HCT116 (cell line): ENCODE measurements at regions not wholly inside any gene's neighbourhood (a gene's known extent, or its start where the extent isn't known, plus 50 kb on each side); places are given as distances from the start of the nearest gene placed in this dataset.

Experiments used
- ELF1 ChIP-seq: IDR thresholded peaks from 2 replicates; pipeline ENCODE4 v1.6.1; 2012; ENCODE audit warnings: low read depth, borderline replicate concordance
- EZH2 ChIP-seq: fragments of 200-600 bp; sonication (generic); IDR thresholded peaks from 2 replicates; pipeline ENCODE4 v1.6.1; 2017; ENCODE audit warnings: antibody characterized with exemption, mixed run types
- JUND ChIP-seq: IDR thresholded peaks from 2 replicates; pipeline ENCODE4 v1.6.1; 2012
- MAX ChIP-seq: IDR thresholded peaks from 2 replicates; pipeline ENCODE4 v1.6.1; 2012
- POLR2AphosphoS5 ChIP-seq: IDR thresholded peaks from 2 replicates; pipeline ENCODE4 v1.6.1; 2011; ENCODE audit warnings: mild to moderate bottlenecking, low read depth, low read length, moderate library complexity
- ZNF274 ChIP-seq: fragments of 200-500 bp; sonication (Bioruptor generic); IDR thresholded peaks from 2 replicates; pipeline ENCODE4 v1.6.1; 2014; ENCODE audit warnings: mild to moderate bottlenecking, low read depth, low read length, inconsistent platforms
- TF ChIP-seq, protein P1 (sequence below), 3 experiments: fragments of 200-600 bp in 1 of 3; sonication (generic) in 1 of 3; IDR thresholded peaks in 2 of 3; conservative IDR thresholded peaks in 1 of 3; 2 replicates each; pipeline ENCODE4 v1.5.1; 2012 to 2017; ENCODE audit warnings: low read depth in 2 of 3, low read length in 2 of 3, antibody characterized with exemption in 1 of 3, borderline replicate concordance in 1 of 3, control low read depth in 1 of 3, mild to moderate bottlenecking in 1 of 3, mixed read lengths in 1 of 3, mixed run types in 1 of 3, moderate library complexity in 1 of 3; ENCODE audit not compliant: insufficient read depth in 1 of 3
- TF ChIP-seq, protein P2 (sequence below): IDR thresholded peaks from 2 replicates; pipeline ENCODE4 v1.6.1; 2012; ENCODE audit warnings: low read depth

DNA sequence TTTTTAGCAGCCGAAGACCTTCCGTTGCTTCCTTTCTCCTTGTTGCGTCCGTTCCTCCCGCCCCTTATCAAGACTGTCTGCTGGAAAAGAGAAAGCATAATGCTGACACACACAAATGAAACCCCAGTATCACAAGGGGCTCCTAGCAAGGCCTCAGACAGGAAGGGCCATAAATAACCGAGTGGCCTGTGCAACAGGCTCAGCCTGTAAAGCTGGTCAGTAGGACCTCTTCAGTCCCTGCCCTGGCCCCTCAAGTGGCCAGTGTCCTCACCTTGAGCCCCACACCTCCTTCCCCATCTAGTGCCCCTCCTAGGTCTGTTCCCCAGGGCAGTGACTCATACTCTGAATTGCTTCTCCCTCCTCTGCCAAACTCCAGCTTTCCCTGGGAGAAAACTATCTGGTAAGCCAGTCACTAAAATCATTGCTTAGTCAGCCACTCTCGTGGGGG is 174.6 kb upstream of the IL12B start:
- TF ChIP-seq ZNF274 (no peak), MAX (no peak), ELF1 (no peak), POLR2AphosphoS5 (no peak), JUND (no peak; the same call in 1 of the 2 replicates), EZH2 (no peak)
- TF ChIP-seq, protein P1, sequence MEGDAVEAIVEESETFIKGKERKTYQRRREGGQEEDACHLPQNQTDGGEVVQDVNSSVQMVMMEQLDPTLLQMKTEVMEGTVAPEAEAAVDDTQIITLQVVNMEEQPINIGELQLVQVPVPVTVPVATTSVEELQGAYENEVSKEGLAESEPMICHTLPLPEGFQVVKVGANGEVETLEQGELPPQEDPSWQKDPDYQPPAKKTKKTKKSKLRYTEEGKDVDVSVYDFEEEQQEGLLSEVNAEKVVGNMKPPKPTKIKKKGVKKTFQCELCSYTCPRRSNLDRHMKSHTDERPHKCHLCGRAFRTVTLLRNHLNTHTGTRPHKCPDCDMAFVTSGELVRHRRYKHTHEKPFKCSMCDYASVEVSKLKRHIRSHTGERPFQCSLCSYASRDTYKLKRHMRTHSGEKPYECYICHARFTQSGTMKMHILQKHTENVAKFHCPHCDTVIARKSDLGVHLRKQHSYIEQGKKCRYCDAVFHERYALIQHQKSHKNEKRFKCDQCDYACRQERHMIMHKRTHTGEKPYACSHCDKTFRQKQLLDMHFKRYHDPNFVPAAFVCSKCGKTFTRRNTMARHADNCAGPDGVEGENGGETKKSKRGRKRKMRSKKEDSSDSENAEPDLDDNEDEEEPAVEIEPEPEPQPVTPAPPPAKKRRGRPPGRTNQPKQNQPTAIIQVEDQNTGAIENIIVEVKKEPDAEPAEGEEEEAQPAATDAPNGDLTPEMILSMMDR (IDR thresholded peaks at IDR 0.05 in 2 of 3, conservative IDR thresholded peaks at IDR 0.05 in 1 of 3; ENCODE audit: borderline replicate concordance in 1 of 3, insufficient read depth in 1 of 3, low read depth in 2 of 3, low read length in 2 of 3) = no peak
- TF ChIP-seq, protein P2, sequence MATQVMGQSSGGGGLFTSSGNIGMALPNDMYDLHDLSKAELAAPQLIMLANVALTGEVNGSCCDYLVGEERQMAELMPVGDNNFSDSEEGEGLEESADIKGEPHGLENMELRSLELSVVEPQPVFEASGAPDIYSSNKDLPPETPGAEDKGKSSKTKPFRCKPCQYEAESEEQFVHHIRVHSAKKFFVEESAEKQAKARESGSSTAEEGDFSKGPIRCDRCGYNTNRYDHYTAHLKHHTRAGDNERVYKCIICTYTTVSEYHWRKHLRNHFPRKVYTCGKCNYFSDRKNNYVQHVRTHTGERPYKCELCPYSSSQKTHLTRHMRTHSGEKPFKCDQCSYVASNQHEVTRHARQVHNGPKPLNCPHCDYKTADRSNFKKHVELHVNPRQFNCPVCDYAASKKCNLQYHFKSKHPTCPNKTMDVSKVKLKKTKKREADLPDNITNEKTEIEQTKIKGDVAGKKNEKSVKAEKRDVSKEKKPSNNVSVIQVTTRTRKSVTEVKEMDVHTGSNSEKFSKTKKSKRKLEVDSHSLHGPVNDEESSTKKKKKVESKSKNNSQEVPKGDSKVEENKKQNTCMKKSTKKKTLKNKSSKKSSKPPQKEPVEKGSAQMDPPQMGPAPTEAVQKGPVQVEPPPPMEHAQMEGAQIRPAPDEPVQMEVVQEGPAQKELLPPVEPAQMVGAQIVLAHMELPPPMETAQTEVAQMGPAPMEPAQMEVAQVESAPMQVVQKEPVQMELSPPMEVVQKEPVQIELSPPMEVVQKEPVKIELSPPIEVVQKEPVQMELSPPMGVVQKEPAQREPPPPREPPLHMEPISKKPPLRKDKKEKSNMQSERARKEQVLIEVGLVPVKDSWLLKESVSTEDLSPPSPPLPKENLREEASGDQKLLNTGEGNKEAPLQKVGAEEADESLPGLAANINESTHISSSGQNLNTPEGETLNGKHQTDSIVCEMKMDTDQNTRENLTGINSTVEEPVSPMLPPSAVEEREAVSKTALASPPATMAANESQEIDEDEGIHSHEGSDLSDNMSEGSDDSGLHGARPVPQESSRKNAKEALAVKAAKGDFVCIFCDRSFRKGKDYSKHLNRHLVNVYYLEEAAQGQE = no peak
